ENCODE measurements at regions not wholly inside any gene's neighbourhood (a gene's known extent, or its start where the extent isn't known, plus 50 kb on each side); places are given as distances from the start of the nearest gene placed in this dataset.

- DNase-seq (ENCODE audit: low read depth, low spot score): no peak
- TF ChIP-seq CTCF (IDR thresholded peaks at IDR 0.05; ENCODE audit: insufficient read depth, low read length, missing control alignments): no peak
- H3K4me3 ChIP-seq (ENCODE audit: low read depth, low read length): no peak overlapping the region
- ChIA-PET CTCF (no interaction called here), POLR2A (no interaction called here)
Observed at GRCh38 chr13:44107357-44108121, 227.8 kb downstream of the LACC1 start.

GRCh38 chr13:44108331-44108858 lies 228.7 kb downstream of the LACC1 start:
- no peak for TF ChIP-seq CTCF (IDR thresholded peaks at IDR 0.05; ENCODE audit: insufficient read depth, low read length, missing control alignments)
- no peak overlapping the region for H3K4me3 ChIP-seq (ENCODE audit: low read depth, low read length)
- ChIA-PET POLR2A (no interaction called here), CTCF (no interaction called here)
- no peak for DNase-seq (ENCODE audit: low read depth, low spot score)

- POLR2A ChIA-PET: no interaction called here
- no peak for TF ChIP-seq CTCF (IDR thresholded peaks at IDR 0.05; ENCODE audit: insufficient read depth, low read length, missing control alignments)
- H3K4me3 ChIP-seq (ENCODE audit: low read depth, low read length): no peak overlapping the region
- CTCF ChIA-PET: no interaction called here
- no peak for DNase-seq (ENCODE audit: low read depth, low spot score)
Observed at GRCh38 chr13:44110091-44110621, 230.5 kb downstream of the LACC1 start.

GRCh38 chr13:44111701-44112100 lies 232.0 kb downstream of the LACC1 start:
- DNase-seq (ENCODE audit: low read depth, low spot score): no peak
- no peak for TF ChIP-seq CTCF (IDR thresholded peaks at IDR 0.05; ENCODE audit: insufficient read depth, low read length, missing control alignments)
- ChIA-PET POLR2A (no interaction called here), CTCF (no interaction called here)
- H3K4me3 ChIP-seq (ENCODE audit: low read depth, low read length): no peak overlapping the region

GRCh38 chr13:44112700-44113329 lies 233.1 kb downstream of the LACC1 start:
- CTCF ChIA-PET: no interaction called here
- no peak for DNase-seq (ENCODE audit: low read depth, low spot score)
- POLR2A ChIA-PET: no interaction called here
- TF ChIP-seq CTCF (IDR thresholded peaks at IDR 0.05; ENCODE audit: insufficient read depth, low read length, missing control alignments): no peak
- H3K4me3 ChIP-seq (ENCODE audit: low read depth, low read length): no peak overlapping the region

Measured in AG04449 (cell line).